ENCODE measurements at regions not wholly inside any gene's neighbourhood (a gene's known extent, or its start where the extent isn't known, plus 50 kb on each side); places are given as distances from the start of the nearest gene placed in this dataset.

- no peak for TF ChIP-seq CTCF (IDR thresholded peaks at IDR 0.05 in 4 of 5, conservative IDR thresholded peaks at IDR 0.05 in 1 of 5)
- no peak for TF ChIP-seq POLR2A (IDR thresholded peaks at IDR 0.05)
Measured at GRCh38 chr10:78639629-78640028, 429.1 kb upstream of the ZMIZ1 start.

Data from gastrocnemius medialis (tissue), 4 donors.